Smooth muscle cell (in vitro differentiated cells): ENCODE measurements at regions not wholly inside any gene's neighbourhood (a gene's known extent, or its start where the extent isn't known, plus 50 kb on each side); places are given as distances from the start of the nearest gene placed in this dataset.

Experiments
- DNase-seq: peaks from one replicate; lab custom pipeline; 2025; ENCODE audit not compliant: unreplicated experiment; lab: John Stamatoyannopoulos, UW
- H2AFZ ChIP-seq: fragments of 200-600 bp; sonication (generic); 2 replicates; pipeline ENCODE4 v1.6.0; 2016; ENCODE audit warnings: antibody characterized with exemption, low read depth, mild to moderate bottlenecking
- H3F3A ChIP-seq: fragments of 200-600 bp; sonication (generic); 2 replicates; pipeline ENCODE4 v1.6.0; 2017; ENCODE audit warnings: antibody characterized with exemption, low read depth
- H3K27ac ChIP-seq: fragments of 200-600 bp; sonication (generic); 2 replicates; pipeline ENCODE4 v1.5.1; 2016; ENCODE audit warnings: low read depth, mild to moderate bottlenecking
- H3K27me3 ChIP-seq: fragments of 200-600 bp; sonication (generic); 2 replicates; pipeline ENCODE4 v1.6.1; 2016; ENCODE audit warnings: low read depth, mild to moderate bottlenecking
- H3K36me3 ChIP-seq: fragments of 200-600 bp; sonication (generic); 2 replicates; pipeline ENCODE4 v1.5.1; 2016; ENCODE audit warnings: low read depth
- H3K4me1 ChIP-seq: fragments of 200-600 bp; sonication (generic); 2 replicates; pipeline ENCODE4 v1.5.1; 2016; ENCODE audit warnings: low read depth
- H3K4me2 ChIP-seq: fragments of 200-600 bp; sonication (generic); 2 replicates; pipeline ENCODE4 v1.6.0; 2016; ENCODE audit warnings: mild to moderate bottlenecking
- H3K4me3 ChIP-seq: fragments of 200-600 bp; sonication (generic); 2 replicates; pipeline ENCODE4 v1.5.1; 2016; ENCODE audit warnings: mild to moderate bottlenecking
- H3K79me2 ChIP-seq: fragments of 200-600 bp; sonication (generic); 2 replicates; pipeline ENCODE4 v1.6.0; 2016; ENCODE audit warnings: low read depth, mild to moderate bottlenecking
- H3K9ac ChIP-seq: fragments of 200-600 bp; sonication (generic); 2 replicates; pipeline ENCODE4 v1.6.0; 2016; ENCODE audit warnings: low read depth
- H3K9me3 ChIP-seq: fragments of 200-600 bp; sonication (generic); replicated peaks from 2 replicates; pipeline ENCODE4 v1.5.1; 2016; ENCODE audit warnings: low read depth
- H4K20me1 ChIP-seq: fragments of 200-600 bp; sonication (generic); 2 replicates; pipeline ENCODE4 v1.6.0; 2016; ENCODE audit warnings: low read depth
- WGBS: methylation state at CpG from one replicate; pipeline ENCODE4 v1.1.7; 2016; ENCODE audit warnings: low lambda C conversion rate; 5-methylcytosine and 5-hydroxymethylcytosine counted together
- TF ChIP-seq, protein P1 (sequence below): fragments of 200-600 bp; sonication (generic); IDR thresholded peaks from 2 replicates; pipeline ENCODE4 v1.5.1; 2017; ENCODE audit warnings: borderline replicate concordance, mild to moderate bottlenecking, antibody characterized with exemption; ENCODE audit not compliant: insufficient read depth, poor library complexity, severe bottlenecking

GRCh38 chr18:41681138-41681880 lies 273.7 kb upstream of the PIK3C3 start:
- Histone ChIP-seq H3K9me3 (no peaks in the 10 kb centered on the region), H3K4me2 (no peak overlapping the region), H3K4me3 (no peak overlapping the region), H3F3A (no peaks in the 10 kb centered on the region), H3K9ac (no peak overlapping the region), H3K4me1 (no peaks in the 10 kb centered on the region), H3K27me3 (no peaks in the 10 kb centered on the region), H3K79me2 (no peaks in the 10 kb centered on the region), H2AFZ (no peak overlapping the region), H3K36me3 (no peaks in the 10 kb centered on the region), H4K20me1 (no peaks in the 10 kb centered on the region), H3K27ac (no peak overlapping the region)
- WGBS, result 86% methylated on average over 8 of the region's 8 CpGs
- TF ChIP-seq, protein P1, sequence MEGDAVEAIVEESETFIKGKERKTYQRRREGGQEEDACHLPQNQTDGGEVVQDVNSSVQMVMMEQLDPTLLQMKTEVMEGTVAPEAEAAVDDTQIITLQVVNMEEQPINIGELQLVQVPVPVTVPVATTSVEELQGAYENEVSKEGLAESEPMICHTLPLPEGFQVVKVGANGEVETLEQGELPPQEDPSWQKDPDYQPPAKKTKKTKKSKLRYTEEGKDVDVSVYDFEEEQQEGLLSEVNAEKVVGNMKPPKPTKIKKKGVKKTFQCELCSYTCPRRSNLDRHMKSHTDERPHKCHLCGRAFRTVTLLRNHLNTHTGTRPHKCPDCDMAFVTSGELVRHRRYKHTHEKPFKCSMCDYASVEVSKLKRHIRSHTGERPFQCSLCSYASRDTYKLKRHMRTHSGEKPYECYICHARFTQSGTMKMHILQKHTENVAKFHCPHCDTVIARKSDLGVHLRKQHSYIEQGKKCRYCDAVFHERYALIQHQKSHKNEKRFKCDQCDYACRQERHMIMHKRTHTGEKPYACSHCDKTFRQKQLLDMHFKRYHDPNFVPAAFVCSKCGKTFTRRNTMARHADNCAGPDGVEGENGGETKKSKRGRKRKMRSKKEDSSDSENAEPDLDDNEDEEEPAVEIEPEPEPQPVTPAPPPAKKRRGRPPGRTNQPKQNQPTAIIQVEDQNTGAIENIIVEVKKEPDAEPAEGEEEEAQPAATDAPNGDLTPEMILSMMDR, result no peak
- DNase-seq, result no peak

- TF ChIP-seq, protein P1, result no peak
- Histone ChIP-seq H3K4me2 (no peak overlapping the region), H3K4me1 (no peaks in the 10 kb centered on the region), H3F3A (no peaks in the 10 kb centered on the region), H4K20me1 (no peaks in the 10 kb centered on the region), H3K4me3 (no peak overlapping the region), H2AFZ (no peak overlapping the region), H3K27me3 (no peaks in the 10 kb centered on the region), H3K9me3 (no peaks in the 10 kb centered on the region), H3K27ac (no peak overlapping the region), H3K36me3 (no peaks in the 10 kb centered on the region), H3K79me2 (no peaks in the 10 kb centered on the region), H3K9ac (no peak overlapping the region)
- DNase-seq, result no peak
- WGBS, result 68% methylated on average over 7 of the region's 7 CpGs
Measured at GRCh38 chr18:41674506-41674905, 280.5 kb upstream of the PIK3C3 start.

DNA sequence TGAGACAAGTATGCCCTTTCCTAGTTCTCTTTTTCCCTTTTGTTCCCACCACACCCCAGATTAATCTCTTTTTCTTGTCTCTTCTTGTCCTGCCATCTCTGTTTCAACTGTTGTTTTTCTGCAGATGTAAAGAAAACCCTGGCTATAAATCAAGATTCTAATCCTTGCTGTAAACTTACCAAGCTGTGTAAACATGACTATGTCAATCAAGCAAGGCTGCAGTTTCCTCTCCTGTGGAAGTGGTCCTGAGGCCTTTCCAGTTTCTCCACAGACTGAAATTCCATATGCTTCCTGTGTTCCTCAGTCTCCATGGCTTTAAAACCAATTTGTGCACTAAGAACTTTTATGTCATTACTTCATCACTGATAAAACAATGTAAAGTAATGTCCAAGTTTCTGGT lies 288.8 kb upstream of the PIK3C3 start:
- Histone ChIP-seq H3K27me3 (no peaks in the 10 kb centered on the region), H3K4me2 (no peak overlapping the region), H3F3A (no peaks in the 10 kb centered on the region), H3K4me3 (no peak overlapping the region), H4K20me1 (no peaks in the 10 kb centered on the region), H3K27ac (no peak overlapping the region), H3K9me3 (no peaks in the 10 kb centered on the region), H2AFZ (no peak overlapping the region), H3K4me1 (no peaks in the 10 kb centered on the region), H3K79me2 (no peaks in the 10 kb centered on the region), H3K9ac (no peak overlapping the region), H3K36me3 (no peaks in the 10 kb centered on the region)
- TF ChIP-seq, protein P1, result no peak
- no peak for DNase-seq

- Histone ChIP-seq H3K36me3 (no peaks in the 10 kb centered on the region), H3K4me1 (peaks cover 7% of the 10 kb centered on the region), H3F3A (no peaks in the 10 kb centered on the region), H3K4me2 (no peak overlapping the region), H4K20me1 (no peaks in the 10 kb centered on the region), H3K27ac (no peak overlapping the region), H3K79me2 (no peaks in the 10 kb centered on the region), H3K9ac (no peak overlapping the region), H2AFZ (no peak overlapping the region), H3K4me3 (no peak overlapping the region), H3K9me3 (no peaks in the 10 kb centered on the region), H3K27me3 (no peaks in the 10 kb centered on the region)
- TF ChIP-seq, protein P1, result no peak
- DNase-seq, result no peak
- WGBS, result 91% methylated on average over 5 of the region's 5 CpGs
Measured at GRCh38 chr18:41665210-41665609, 289.8 kb upstream of the PIK3C3 start.
